ENCODE measurements at regions not wholly inside any gene's neighbourhood (a gene's known extent, or its start where the extent isn't known, plus 50 kb on each side); places are given as distances from the start of the nearest gene placed in this dataset.
"Not testable (repeated sequence)": the region's sequence is repeated elsewhere in the genome, so short reads cannot be mapped to it uniquely, and the experiment has no call there.

DNA sequence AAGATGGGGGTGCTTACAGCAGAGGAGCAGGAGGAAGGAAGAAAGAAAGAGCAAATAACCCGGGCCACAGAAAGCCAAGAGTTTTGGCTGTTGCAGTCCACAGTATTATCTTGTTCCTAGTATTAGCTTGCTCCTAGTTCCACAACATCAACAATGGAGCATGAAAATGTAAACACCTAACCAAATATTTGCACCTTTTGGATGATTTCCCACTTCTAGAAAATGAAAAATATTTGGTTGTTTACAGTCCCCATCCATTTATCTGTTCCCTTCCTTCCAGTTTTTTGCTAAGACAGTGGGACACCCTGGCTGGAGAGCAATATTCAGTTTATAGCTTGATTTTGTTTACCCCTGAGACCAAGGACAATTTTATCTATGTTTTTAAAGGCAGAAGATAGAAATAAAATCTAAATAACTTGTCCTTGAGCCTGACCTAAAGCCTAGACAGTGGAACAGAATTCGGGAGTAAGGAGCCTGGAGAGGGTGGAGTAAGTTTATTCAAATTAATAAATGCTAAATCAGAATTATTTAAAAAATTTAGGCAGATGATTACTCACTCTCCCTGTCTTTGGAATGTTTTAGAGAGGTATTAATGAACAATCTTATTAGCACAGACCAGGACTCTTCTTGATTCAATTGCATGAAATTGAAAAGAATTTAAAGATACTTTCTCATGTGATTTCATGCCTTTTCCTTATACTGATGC lies 51.6 kb downstream of the RESF1 start:
- H3K27me3 ChIP-seq (ENCODE audit: control insufficient read depth, insufficient read depth, low read length) = no peaks in the 10 kb centered on the region
- H3K36me3 ChIP-seq (ENCODE audit: control insufficient read depth, insufficient read depth, low read length) = no peaks in the 10 kb centered on the region
- no peak for DNase-seq (ENCODE audit: low read depth)
- ChIA-PET POLR2A (no interaction called here), CTCF (no interaction called here)
- no peak overlapping the region for H3K4me3 ChIP-seq (ENCODE audit: low read depth, low read length)
- no peak for TF ChIP-seq CTCF (IDR thresholded peaks at IDR 0.05; ENCODE audit: insufficient read depth, low read depth, low read length)

- CTCF ChIA-PET = no interaction called here
- no peaks in the 10 kb centered on the region for H3K27me3 ChIP-seq (ENCODE audit: control insufficient read depth, insufficient read depth, low read length)
- POLR2A ChIA-PET = no interaction called here
- no peak overlapping the region for H3K4me3 ChIP-seq (ENCODE audit: low read depth, low read length)
- H3K36me3 ChIP-seq (ENCODE audit: control insufficient read depth, insufficient read depth, low read length) = no peaks in the 10 kb centered on the region
- TF ChIP-seq CTCF (IDR thresholded peaks at IDR 0.05; ENCODE audit: insufficient read depth, low read depth, low read length) = no peak
- DNase-seq (ENCODE audit: low read depth) = no peak
These were observed 53.1 kb downstream of the RESF1 start for GRCh38 chr12:32012249-32012785.

- DNase-seq (ENCODE audit: low read depth) = no peak
- POLR2A ChIA-PET = no interaction called here
These were observed 55.8 kb downstream of the RESF1 start for GRCh38 chr12:32015036-32015435.

GRCh38 chr12:32016680-32017482 lies 57.7 kb downstream of the RESF1 start:
- ChIA-PET CTCF (interaction anchor here (1.1 to 1.3 kb wide), 2 partner anchors 10 to 27 kb away, joined by 3 read pairs; no protein-coding TSS in a partner anchor), POLR2A (no interaction called here)
- no peak for DNase-seq (ENCODE audit: low read depth)
- Histone ChIP-seq H3K4me3 (ENCODE audit: low read depth, low read length) (no peak overlapping the region), H3K36me3 (ENCODE audit: control insufficient read depth, insufficient read depth, low read length) (no peaks in the 10 kb centered on the region), H3K27me3 (ENCODE audit: control insufficient read depth, insufficient read depth, low read length) (no peaks in the 10 kb centered on the region)
- TF ChIP-seq CTCF (IDR thresholded peaks at IDR 0.05; ENCODE audit: insufficient read depth, low read depth, low read length) = no peak

More at GRCh38 chr12:32015036-32015435, 55.8 kb downstream of the RESF1 start:
- Histone ChIP-seq H3K27me3 (ENCODE audit: control insufficient read depth, insufficient read depth, low read length) (no peaks in the 10 kb centered on the region), H3K36me3 (ENCODE audit: control insufficient read depth, insufficient read depth, low read length) (no peaks in the 10 kb centered on the region), H3K4me3 (ENCODE audit: low read depth, low read length) (no peak overlapping the region)
- CTCF ChIA-PET = interaction anchor here (0.6 kb wide), 1 partner anchor 37 kb away, joined by 4 read pairs; no protein-coding TSS in a partner anchor
- no peak for TF ChIP-seq CTCF (IDR thresholded peaks at IDR 0.05; ENCODE audit: insufficient read depth, low read depth, low read length)

DNA sequence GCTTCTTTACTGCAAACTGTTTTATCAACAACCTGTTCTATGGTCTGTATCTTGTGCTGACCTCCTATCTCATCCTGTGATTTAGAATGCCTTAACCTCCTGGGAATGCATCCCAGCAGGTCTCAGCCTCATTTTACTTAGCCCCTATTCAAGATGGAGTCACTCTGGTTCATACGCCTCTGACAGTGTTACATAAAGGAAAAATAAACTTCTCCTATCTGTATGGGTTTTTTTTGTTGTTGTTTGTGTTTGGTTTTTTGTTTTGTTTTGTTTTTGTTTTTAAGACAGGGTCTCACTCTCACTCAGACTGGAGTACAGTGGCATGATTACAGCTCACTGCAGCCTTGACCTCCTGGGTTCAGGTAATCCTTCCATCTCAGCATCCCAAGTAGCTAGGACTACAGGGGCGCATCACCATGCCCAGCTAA lies 62.1 kb downstream of the RESF1 start:
- POLR2A ChIA-PET = no interaction called here

GRCh38 chr12:32022387-32022786 lies 63.2 kb downstream of the RESF1 start:
- H3K36me3 ChIP-seq (ENCODE audit: control insufficient read depth, insufficient read depth, low read length); POLR2A ChIA-PET; H3K27me3 ChIP-seq (ENCODE audit: control insufficient read depth, insufficient read depth, low read length); H3K4me3 ChIP-seq (ENCODE audit: low read depth, low read length); DNase-seq (ENCODE audit: low read depth): not testable (repeated sequence)
- CTCF ChIA-PET = interaction anchor here (0.6 to 1.1 kb wide), 2 partner anchors 19 to 31 kb away, joined by 3 read pairs; no protein-coding TSS in a partner anchor

More for the DNA sequence above, 62.1 kb downstream of the RESF1 start:
- CTCF ChIA-PET = no interaction called here
- H3K4me3 ChIP-seq (ENCODE audit: low read depth, low read length) = no peak overlapping the region
- DNase-seq (ENCODE audit: low read depth) = no peak
- H3K27me3 ChIP-seq (ENCODE audit: control insufficient read depth, insufficient read depth, low read length) = no peaks in the 10 kb centered on the region
- H3K36me3 ChIP-seq (ENCODE audit: control insufficient read depth, insufficient read depth, low read length) = no peaks in the 10 kb centered on the region
- TF ChIP-seq CTCF (IDR thresholded peaks at IDR 0.05; ENCODE audit: insufficient read depth, low read depth, low read length) = no peak

GRCh38 chr12:32023861-32024260 lies 64.6 kb downstream of the RESF1 start:
- DNase-seq (ENCODE audit: low read depth); H3K27me3 ChIP-seq (ENCODE audit: control insufficient read depth, insufficient read depth, low read length); POLR2A ChIA-PET; H3K36me3 ChIP-seq (ENCODE audit: control insufficient read depth, insufficient read depth, low read length); H3K4me3 ChIP-seq (ENCODE audit: low read depth, low read length): not testable (repeated sequence)
- CTCF ChIA-PET = interaction anchor here (0.9 kb wide), 1 partner anchor 61 kb away, joined by 3 read pairs; no protein-coding TSS in a partner anchor
